HG02870 (cell line): ENCODE measurements at regions not wholly inside any gene's neighbourhood (a gene's known extent, or its start where the extent isn't known, plus 50 kb on each side); places are given as distances from the start of the nearest gene placed in this dataset.
A peak's percentile ranks its signal among the peaks of the same experiment; 100 is the strongest.

Experiments
- ATAC-seq: cut with Tn5 transposase; IDR thresholded peaks from one replicate; pipeline ENCODE4 v1.9.1; 2021; ENCODE audit warnings: mild to moderate bottlenecking, moderate library complexity; ENCODE audit not compliant: unreplicated experiment

- ATAC-seq, result no peak
Measured at GRCh38 chr2:48098539-48098938, 192.2 kb upstream of the FBXO11 start.

DNA sequence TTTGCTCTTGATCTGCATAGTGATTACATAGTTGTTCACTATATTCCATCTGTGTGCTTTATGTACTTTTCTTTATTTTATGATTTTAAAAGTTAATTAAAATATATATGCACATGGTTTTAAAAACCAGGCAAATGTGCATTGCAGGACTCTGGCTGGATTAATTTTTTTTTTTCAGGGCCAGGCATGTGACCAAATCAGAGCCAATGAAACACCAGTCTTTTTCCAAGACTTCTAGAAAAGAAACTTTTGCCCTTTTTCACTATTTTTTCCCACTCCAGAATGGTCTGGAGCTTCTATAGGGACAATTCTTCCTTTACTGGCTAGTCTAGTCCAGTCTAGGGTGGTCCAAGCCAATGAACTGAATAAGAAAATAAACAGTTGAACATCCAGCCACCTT lies 198.1 kb upstream of the FBXO11 start:
- no peak for ATAC-seq

DNA sequence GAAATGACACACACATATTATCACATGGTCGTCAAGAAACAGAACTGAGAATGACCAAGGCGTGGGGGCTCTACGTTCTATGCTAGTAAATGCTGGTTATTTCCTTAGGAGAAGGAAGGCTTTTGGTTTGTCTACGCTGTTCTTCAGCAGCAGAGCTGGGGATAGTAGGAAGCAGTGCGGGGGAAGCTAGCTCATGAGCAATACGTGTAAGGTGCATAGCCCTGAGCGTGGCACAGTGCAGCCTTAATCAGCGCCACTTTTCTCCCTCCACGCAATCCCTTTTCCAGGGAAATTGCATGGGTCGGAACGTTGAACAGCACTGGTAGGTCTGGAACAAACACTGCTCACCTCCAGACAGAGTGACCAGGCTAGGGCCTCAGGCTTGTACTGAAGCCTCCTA lies 199.6 kb upstream of the FBXO11 start:
- no peak for ATAC-seq

GRCh38 chr2:48107326-48107925 lies 201.1 kb upstream of the FBXO11 start:
- ATAC-seq, result no peak

GRCh38 chr2:48108455-48108854 lies 202.2 kb upstream of the FBXO11 start:
- no peak for ATAC-seq

DNA sequence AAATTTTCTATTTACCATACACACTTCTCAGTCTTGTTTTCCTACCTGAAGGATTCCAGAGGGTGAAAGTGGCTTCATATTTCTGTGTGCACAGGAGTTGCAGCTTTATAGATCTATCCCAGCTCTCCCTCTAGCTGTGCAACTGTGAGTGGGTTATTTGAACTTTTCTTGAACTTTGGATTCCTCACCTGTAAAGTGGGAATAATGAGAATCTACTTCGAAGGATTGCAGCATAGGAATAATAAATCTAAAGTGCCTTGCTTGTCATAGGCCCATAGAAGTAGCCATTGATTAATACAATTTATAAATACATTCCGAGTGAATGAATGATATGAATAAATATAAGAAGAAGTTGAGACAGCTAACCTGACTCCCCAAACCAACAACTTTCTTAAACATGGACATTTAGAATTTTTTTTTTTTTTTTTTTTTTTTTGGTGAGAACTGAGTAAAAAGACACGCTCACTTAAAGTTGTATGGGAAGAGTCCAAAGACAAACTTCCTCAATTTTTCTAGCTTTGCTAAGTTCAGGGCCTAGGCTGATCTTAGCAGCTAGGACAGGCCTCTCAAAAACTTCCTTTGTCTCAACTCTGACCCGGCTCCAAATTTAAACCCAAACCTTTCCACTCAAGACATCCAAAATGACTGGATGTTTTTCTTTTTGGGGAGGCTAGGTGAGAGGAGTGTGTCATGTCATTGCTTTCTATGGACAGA lies 203.3 kb upstream of the FBXO11 start:
- ATAC-seq, result no peak

GRCh38 chr2:48110492-48110891 lies 204.0 kb upstream of the FOXN2 start:
- ATAC-seq, result no peak

DNA sequence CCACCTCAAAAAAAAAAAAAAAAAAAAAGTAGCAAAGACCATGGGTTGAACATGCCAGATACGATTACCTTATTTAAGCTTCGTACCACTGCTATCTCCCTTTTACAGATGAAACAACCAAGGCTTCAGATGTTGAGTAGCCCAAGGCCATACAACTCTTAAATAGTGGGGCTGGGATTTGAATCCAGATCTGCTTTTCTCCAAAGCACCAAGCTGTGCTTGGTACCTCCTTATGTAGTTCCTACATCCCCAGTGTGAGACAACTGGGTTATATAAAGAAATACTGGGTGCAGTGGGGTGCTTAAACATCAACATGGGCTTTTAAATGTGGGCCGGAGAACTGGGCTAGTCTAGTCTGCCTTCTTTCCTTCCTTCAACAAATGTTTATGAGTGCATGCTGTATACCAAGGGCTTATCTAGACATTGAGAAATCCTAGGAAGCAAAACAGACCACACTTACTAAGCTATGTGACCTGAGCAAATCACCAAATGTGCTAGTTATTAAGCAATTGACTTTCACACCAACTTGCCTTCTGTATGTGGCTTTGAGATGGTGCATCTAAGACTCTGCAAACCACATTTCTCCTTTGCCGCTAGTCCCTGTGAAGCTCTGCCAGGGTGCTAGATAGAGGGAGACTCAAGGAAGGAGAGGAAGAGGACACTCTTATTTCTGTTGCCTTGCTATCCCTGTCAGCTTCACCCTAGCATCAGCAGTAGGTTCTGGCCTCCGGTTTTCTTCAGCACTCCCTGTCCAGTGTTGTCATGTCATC lies 201.4 kb upstream of the FOXN2 start:
- ATAC-seq, result no peak

GRCh38 chr2:48113767-48114166 lies 200.7 kb upstream of the FOXN2 start:
- no peak for ATAC-seq

DNA sequence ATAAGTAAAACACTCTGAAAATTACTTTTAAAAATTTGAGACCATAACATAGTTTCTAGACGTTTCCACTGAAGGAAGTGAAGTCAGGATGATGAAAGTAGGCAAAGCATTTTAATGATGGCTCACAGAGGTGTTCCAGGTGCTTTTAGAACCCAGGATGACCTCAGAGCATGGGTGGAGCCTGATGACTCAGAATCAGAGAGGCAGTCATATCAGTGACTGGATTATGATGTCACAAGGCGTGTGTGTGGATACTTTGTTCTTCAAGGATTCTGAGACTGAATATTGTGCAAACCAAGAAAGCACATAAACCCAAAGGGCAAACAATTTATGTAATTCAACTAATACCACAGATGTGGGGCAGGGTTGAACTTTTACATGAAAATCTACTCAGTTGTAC lies 200.2 kb upstream of the FOXN2 start:
- ATAC-seq, result peak; percentile 37

DNA sequence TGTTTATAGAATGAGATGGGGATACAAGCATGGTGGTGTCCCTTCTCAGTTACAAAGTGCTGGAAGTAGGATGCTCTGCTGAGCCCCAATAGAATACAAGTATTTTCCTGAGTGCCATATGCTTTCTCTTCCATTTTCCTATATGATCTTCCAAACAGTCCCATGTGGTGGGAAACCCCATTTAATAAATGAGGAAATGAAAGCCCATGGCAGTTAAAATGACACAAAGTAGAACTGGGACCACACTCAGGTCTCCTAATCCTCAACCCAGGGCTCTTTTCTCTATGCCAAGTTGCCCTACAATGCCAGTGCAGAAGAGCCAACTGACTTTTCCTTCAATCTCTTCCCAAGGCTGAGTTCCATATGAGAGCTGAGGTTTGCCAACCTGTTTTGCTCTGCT lies 198.0 kb upstream of the FOXN2 start:
- ATAC-seq, result no peak

DNA sequence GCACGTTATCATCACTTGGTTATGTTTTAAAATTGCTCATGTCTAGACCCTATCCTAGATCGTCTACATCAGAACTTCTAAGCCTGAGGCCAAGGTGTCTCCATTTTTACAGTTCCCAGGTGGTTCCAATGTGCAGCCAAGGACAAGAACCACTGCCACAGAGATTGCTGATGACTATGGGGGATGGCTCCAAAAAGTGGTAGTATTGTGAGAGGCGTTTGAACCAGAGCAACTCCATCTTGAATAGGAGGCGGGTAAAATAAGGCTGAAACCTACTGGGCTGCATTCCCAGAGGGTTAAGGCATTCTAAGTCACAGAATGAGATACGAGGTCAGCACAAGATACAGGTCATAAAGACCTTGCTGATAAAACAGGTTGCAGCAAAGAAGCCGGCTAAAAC lies 195.6 kb upstream of the FOXN2 start:
- no peak for ATAC-seq

- no peak for ATAC-seq
Measured at GRCh38 chr2:48120112-48120511, 194.4 kb upstream of the FOXN2 start.

DNA sequence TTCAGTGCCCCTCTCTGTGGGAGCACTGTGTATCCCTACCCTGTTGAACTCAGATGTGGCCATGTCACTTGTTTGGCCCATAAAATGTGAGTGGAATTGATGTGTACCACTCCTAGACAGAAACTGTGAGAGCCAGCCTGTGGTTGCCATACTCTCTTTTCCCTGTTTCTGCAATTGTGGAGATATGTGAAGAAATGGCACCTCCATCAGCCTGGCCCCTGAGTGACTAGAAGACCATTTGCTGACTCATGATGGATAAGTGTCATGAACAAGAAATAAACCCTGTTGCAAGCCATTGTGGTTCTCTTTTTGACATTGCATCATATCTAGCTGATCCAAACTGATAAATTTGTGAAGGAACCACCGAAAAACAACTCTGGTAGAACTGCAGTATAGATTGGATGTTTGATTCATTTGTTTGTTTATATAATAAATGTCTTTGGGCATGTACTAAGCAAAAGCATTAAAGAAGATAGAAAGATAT lies 193.7 kb upstream of the FOXN2 start:
- no peak for ATAC-seq

- ATAC-seq, result peak; percentile 48
Measured at GRCh38 chr2:48122166-48122565, 192.3 kb upstream of the FOXN2 start.

DNA sequence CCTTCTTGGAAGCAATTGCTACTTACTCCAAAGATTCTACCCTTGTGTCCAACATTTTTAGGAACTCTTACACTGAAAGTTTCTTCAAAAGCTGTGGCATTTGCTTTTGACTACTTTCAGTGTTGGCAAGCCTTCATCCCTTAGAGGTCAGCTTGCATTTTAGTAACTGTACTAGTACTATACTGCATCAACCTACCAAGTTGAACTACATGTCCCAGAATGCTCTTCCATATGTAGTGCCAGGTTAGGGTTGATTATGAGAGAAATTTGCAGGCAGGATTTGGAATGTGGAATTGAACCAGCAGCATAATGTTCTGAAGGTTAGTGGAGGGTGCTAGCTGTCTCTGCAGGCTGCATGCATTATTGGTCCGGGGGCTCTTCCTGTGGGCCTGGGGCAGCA lies 189.9 kb upstream of the FOXN2 start:
- ATAC-seq, result no peak

- ATAC-seq, result no peak
Measured at GRCh38 chr2:48126162-48126561, 188.3 kb upstream of the FOXN2 start.

- ATAC-seq, result no peak
Measured at GRCh38 chr2:48127612-48128191, 186.8 kb upstream of the FOXN2 start.

DNA sequence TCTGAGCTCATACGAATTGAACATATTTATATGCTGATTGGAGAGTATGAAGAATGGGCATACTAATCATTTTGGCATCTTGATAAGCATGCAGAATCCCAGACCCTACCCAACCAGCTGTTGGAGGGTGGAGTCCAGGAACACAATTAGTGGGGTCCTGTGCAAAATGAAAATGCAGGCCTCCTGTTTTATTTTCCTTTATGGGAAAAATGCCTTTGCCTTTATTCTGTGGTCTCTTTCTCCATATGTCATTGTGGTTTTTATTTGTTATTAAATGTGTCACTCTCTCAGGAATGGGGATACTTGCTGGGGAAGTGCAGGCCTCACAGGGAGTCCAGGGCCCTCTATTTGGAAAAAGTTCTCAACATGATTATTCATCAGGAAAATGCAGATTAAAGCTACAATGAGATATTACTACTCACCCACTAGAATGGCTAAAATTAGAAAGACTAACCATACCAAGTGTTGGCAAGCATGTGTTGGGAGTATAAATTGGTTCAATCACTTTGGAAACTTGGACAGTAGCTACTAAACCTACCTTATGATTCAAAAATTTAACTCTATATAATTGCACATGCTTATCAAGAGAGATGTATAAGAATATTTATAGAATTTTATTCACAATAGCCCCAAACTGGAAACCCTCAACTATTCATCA lies 185.1 kb upstream of the FOXN2 start:
- ATAC-seq, result no peak

DNA sequence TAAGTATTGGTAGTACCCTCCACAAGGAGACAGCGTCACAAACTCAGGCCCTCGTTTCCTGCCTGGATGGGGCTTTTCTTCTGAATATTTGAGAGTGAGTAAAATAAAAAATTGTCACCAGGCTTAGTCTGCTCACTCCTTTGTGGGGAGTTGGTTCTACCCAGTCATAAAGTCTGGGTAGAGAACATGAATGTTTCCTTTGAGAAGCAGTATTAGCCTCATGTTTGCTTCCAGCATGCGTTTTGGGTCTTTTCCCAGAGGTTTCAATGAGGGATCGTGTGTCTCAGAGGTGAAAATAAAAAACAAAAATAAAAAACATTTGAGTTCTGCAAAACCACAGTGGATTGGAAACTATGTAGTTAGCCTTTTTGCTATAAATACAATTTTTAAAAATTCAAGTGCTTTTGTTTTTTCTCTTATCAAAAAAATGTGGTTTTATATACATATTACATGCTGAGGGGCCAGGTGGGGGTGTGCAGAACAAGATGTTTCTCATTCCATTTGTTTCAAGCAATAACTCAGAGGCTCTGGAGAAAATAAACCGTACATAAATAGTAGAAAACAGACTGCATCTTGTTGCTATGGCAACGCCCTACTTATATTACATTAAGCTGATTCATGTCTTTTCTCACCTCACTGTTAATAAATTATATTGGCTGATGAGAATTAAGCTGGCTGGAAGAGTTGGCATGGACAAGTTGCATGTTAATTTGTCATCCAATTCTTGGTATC lies 182.8 kb upstream of the FOXN2 start:
- ATAC-seq, result no peak

GRCh38 chr2:48132271-48132625 lies 182.2 kb upstream of the FOXN2 start:
- no peak for ATAC-seq
